GM18951 (cell line): ENCODE measurements at regions not wholly inside any gene's neighbourhood (a gene's known extent, or its start where the extent isn't known, plus 50 kb on each side); places are given as distances from the start of the nearest gene placed in this dataset.

ENCODE experiments used
- POLR2A ChIP-seq: IDR thresholded peaks from 4 replicates; pipeline ENCODE4 v1.6.1; 2011; ENCODE audit warnings: mild to moderate bottlenecking; ENCODE audit not compliant: insufficient read length, insufficient read depth; ENCODE audit errors: extremely low read depth
- in situ Hi-C: fragments of 300-500 bp; cut with MboI; formaldehyde crosslinking; loops from one replicate; pipeline ENCODE4 v1.12.0; 2022; ENCODE audit warnings: low sequenced_read_pairs, mixed read lengths, inconsistent platforms; ENCODE audit not compliant: unreplicated experiment

DNA sequence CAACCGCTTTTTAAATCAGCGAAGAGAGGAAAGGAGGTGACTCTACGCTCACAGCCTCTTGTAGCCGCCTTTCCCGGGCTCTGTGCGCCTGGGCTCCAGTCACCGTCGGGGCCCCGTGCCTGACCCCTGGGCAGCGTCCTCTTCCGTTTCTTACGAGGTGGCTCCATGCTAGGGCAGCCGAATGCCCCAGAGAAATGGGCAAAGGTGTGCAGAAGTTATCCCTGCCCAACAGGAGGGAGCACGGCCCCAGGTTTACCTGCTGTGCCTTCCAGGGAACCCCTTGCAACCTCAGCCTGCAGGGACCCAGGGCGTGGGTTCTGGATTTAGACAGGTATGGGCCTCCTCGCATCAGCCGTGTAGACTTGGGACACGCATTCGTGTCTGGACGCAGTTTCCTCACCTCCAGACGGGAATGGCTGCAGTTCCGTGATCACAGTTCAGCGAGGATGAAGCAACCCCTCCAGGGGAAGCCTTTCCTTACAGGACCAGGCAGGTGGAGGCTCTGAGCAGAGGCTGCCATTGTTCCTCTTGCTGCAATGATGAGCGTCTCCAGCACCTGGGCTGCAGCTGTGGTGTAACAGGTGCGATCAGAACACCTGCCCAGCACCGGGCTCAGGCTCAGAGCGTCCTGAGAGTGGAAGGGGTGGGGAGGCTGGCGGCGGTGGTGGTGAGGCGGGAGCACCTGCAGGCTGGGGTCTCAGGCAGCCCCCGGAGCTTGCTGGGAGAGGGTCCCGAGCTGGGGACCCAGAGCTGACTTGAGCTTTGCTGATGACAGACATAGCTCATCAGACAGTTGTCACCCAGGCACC lies 81.3 kb upstream of the BHLHE23 start:
- in situ Hi-C loops, result no loop called here
- TF ChIP-seq POLR2A, result no peak

DNA sequence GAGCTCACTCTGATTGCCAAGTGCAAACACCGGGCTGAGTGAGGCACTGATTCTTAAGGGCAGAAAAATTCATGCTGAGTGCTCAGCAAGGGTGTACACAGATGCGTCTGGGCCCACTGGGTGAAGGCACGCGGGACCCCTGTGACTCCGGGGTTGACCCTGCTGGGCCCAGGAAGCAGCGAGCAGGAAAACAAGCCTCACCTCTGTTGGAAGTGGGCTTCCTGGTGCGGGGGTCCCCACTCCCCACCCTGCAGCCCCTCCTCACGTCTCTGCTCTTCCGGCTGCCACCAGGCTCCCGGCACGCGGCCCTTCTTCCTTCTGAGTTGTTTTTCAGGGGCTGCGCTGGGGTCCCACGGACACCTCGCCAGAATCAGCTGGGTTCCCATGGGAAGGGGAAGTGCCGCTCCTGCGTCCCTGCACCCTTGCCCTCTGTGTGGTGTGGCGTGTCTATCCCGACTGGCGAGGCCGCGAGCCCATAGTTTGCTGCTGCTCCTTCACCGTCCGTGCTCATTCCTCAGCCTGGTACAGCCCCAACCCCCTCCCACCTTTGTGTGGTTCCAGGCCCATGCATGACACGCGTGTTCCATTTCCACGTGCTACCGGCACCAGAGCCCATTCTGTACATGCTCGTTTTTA lies 80.6 kb upstream of the BHLHE23 start:
- in situ Hi-C loops, result no loop called here
- no peak for TF ChIP-seq POLR2A

DNA sequence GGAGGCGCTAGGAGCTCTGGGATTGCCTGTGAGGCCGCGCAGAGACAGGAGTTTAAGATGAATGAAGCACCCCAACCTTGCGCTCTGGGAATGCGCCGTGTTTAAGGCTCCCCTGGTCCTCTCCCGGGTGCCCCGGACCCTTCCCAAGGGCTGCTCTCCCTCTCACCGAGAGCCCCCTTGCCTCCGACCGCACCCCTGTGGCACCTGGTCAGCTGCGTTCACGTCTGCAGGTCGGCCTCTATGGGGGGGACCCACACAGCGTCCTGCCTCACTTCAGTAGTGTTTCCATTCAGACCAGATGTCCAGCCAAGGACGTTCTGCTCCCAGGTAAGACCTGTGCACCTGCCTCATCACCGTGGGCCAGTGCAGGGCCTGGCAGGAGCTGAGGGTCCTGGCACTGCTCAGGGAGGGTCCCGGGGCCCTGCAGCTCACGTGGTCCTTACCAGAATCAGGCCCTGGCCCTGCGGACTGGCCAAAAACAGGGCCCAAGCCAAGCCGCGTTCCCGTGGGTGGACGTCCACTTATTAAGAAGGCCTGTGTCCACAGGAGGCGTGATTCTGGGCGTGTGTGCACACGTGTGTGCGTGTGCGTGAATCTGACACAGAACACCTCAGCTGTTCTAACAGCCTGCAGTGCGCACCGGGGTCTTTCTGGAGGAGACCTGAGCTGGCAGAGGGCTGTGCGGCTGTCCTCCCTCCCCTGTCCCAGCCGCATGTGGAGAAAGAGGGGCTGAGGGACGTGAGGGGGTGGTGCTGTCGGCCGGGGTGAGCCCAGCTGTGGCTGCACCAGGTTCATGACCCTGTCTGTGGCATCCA lies 79.9 kb upstream of the BHLHE23 start:
- no peak for TF ChIP-seq POLR2A
- in situ Hi-C loops, result no loop called here

DNA sequence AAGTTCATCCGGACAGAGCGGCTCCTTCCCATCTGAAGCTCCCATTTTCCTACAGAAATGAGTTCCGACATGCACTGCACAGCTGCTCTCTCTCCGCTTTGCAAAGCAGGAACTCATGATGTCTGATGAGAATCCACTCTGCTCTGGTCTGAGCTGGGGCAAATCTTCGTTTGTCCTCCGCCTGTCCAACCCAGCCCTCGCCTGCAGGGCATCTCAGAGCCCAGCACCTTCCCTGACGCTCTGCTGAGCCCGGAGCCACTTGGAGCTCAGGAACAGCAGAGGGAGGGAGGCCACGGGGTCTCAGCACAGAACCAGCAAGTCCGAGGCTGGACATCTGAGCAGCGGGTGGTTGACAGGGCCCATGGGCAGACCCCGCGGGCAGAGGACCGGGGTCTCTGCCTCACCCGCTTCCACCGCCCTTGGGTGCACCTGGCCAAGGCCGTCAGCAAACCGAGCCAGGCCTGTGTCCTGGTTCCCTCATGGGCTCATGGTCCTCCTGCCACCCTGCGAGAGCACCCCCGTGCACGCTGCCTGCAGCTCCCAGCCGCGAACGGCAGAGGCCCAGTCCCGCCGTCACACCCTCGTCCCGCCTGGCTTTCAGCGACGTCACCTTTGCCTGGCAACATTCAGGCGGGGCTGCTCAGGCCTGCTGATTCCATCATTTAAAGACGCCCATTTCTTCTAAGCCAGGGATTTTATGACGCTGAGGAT lies 78.5 kb upstream of the BHLHE23 start:
- in situ Hi-C loops, result no loop called here

DNA sequence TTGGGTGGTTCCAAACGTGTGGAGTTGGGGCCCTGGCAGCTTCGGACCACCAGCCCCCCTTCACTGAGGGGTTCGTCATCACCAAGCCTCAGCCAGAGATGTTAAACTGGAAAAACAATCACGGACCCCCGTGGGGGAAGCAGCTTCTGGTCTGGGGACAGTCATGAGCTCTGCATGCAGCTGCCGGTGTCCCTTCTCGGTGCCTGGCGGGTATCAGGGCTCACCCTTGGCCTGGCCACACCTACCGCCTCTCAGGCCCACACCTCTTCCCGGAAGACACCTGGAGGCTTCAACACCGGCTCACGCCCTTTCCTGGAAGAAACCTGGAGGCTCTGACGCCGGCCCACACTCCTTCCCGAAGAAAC lies 77.8 kb upstream of the BHLHE23 start:
- no peak for TF ChIP-seq POLR2A
- in situ Hi-C loops, result no loop called here

More for the DNA sequence above, 78.5 kb upstream of the BHLHE23 start:
- TF ChIP-seq POLR2A, result no peak

DNA sequence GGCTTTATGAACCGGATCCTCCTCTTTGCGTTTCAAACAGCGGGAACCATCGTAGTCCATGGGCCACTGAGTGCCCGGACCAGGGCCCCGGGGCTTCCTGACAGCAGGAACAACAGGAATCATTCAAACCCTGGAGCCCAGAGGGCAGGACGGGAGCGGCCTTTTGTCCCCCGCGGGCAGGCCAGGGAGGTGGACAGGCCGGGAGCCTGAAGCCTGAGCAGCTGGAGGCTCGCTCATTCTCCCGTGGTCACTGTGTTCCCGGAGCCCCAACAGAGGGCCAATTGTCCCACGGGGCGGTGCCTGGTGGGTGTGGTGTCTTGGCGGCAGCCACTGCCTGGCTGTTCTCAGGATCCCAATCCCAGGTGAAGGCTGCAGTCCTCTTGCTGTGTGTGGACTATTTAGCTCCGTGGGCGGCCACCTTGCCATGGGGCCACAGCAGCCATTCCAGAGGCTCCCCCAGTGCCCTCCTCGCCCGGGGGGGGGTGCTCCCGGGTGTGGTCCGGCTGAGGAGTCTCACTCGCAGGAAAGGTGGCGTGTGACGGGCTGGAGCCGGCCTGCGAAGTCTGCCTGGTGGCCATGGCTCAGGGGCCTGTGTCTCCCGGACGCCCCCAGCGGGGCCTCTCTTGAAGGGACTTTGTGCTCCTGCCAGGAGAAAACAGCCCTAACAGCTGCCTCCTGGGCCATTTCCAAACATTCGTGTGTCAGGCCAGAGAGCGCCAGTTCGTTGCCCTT lies 77.2 kb upstream of the BHLHE23 start:
- in situ Hi-C loops, result no loop called here
- TF ChIP-seq POLR2A, result no peak

DNA sequence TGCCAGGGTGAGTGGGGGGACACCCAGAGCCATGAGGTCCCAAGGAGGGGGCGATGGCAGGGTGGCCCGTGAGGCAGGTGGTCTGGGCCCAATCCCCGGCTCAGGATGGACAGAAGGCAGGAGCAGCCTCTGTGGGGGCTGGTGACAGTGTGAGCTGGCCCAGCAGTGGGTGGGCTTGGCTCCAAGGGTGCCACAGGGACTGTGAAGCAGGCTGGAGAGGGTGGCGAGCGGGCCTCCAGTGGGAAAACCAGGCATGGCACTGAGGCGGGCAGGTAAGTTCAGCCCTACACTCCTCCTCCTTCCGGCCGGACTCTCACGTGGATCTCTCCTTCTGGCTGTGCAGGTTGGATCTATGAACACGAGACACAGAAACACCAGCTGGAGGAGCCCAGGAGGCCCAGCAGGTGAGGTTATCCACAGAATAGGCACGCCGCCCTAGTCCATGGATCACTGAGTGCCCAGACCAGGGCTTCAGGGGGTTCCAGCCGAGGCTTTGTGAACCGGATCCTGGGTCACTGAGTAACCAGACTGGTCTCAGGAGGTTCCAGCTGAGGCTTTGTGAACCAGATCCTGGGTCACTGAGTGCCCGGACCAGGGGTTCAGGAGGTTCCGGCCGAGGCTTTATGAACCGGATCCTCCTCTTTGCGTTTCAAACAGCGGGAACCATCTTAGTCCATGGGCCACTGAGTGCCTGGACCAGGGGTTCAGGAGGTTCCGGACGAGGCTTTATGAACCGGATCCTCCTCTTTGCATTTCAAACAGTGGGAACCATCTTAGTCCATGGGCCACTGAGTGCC lies 76.4 kb upstream of the BHLHE23 start:
- in situ Hi-C loops, result no loop called here
- TF ChIP-seq POLR2A, result no peak

DNA sequence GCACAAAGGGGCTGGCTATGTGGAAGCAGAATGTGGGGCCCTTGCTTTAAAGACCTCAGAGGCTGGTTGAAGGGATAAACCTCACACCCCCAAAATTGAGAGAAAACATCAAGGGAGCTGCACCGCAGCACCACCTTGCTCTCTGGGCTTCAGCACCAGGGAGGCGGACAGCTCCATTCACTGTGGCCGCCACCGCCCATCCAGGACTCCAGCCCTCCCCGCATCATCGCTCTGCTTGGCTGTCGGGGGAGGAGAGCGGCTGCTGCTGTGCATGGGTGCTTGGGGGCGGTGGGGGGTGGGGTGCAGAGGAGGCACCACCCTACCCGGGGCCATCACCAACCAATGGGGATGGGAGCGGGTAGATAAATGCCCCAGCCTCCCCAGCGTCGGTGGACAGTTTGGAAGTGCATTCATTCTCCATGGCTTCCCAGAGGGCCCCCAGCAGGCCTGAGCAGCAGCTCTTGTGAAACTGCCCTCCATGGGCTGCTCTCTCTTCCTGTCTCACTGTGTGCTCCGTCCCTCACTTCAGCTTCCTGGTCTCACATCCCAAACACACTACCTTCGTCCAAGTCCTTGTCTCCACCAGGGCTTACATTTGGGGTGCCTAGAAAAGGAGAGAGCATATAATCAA lies 75.7 kb upstream of the BHLHE23 start:
- no peak for TF ChIP-seq POLR2A
- in situ Hi-C loops, result no loop called here

DNA sequence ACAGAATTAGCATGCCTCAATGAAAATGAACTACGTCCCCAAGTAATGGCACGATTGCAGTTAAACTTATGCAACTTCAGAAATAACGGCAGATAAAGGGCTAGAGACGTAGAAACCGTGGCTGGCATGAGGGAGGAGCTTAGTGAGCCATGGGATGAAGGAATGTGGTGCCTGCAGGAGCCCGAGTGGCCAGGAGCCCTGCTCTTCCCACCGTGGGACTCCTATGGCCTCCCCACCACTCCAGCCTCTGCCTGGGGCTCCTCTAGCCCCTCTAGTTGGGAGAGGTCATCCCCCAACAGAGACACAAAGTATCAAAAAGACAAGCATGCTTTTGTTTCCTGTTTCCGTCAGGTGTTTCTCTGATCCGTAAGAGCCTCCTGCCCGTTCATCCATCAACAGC lies 75.1 kb upstream of the BHLHE23 start:
- TF ChIP-seq POLR2A, result no peak
- in situ Hi-C loops, result no loop called here

DNA sequence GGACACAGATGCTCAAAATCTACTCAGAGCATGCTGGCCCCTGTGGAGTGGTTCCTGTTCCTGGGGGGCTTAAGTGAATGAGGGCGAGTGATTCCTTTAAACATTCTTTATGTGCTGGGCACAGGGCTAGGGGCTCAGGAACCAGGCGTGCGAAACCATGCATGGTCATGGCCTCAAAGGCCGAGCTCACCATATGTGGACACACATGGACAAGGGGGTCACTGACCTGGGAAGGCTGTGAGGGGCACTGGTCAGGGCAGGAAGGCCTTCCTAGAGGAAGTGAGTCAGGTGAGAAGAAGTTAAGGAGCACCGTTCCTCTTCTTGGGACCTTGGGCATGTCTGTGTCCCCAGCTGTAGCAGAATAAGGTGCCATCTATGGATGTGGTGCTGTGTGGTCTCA lies 74.6 kb upstream of the BHLHE23 start:
- in situ Hi-C loops, result no loop called here
- no peak for TF ChIP-seq POLR2A

DNA sequence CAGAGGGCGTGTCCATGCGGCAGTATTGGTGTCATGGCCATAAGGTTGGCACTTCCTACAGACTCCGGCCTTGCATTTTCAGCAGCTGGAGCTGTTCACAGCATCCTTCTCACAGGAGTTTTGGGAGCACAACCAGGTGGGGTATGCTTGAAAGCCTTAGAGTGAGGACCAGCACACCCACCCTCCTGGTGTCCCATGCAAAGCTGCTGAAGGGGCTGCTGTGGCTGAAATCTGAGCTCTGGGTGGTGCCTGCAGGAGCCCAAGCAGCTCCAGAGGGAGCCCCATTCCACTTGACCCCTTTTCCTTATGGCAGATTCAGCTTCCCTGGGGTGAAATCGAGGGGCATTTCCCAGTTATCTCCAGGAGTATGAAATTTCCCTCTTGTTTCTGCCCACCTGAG lies 74.0 kb upstream of the BHLHE23 start:
- TF ChIP-seq POLR2A, result no peak
- in situ Hi-C loops, result no loop called here

DNA sequence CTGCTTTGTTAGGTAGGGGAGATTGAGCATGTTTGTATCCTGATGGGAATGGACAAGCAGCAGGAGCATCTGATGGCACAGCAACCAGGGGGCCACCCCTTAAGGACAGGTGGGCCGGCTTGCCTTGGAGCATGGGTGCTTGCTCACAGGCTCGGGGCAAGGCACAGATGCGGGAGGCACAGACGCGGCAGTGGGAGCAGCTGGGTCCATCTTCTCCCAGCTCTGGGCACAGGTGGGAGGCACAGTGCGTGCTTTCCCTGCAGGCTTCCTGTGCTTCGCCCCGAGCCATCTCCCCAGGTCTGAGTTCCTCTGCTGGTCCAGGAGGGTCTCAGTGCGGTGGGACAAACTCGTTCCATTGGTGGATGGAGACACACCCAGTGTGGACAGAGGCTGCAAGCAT lies 73.6 kb upstream of the BHLHE23 start:
- in situ Hi-C loops, result no loop called here
- no peak for TF ChIP-seq POLR2A

DNA sequence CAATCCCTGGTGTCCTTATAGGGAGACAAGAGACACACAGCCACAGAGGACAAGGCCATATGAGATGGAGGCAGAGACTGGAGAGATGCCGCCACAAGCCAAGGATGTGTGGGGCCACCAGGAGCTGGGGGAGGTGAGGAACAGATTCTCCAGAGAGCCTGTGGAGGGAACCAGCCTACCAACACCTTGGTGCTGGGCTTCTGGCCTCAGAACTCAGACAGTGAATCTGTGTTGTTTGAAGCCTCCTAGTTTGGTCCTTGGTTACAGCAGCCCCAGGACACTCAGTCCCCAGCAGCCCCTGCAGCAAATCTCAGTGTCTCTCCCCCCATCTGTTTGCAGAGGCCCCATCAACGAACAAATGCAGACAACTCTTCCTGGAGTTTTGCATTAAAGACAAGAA lies 73.2 kb upstream of the BHLHE23 start:
- in situ Hi-C loops, result no loop called here
- TF ChIP-seq POLR2A, result no peak
